Gastrocnemius medialis (tissue), 4 donors: ENCODE measurements at regions not wholly inside any gene's neighbourhood (a gene's known extent, or its start where the extent isn't known, plus 50 kb on each side); places are given as distances from the start of the nearest gene placed in this dataset.

ENCODE experiments used
- CTCF ChIP-seq, 5 experiments: fragments of 450-650 bp in 3 of 5; fragments of 200-600 bp in 2 of 5; sonication (generic) in 2 of 5; IDR thresholded peaks in 4 of 5; conservative IDR thresholded peaks in 1 of 5; 1 replicate in 4 of 5; 2 replicates in 1 of 5; pipeline ENCODE4 v1.5.1; 2016 to 2019; ENCODE audit warnings: antibody characterized with exemption in 5 of 5, mild to moderate bottlenecking in 3 of 5, moderate library complexity in 3 of 5
- POLR2A ChIP-seq, 2 donors: fragments of 450-650 bp; IDR thresholded peaks; one replicate each; pipeline ENCODE4 v1.6.1; 2017; ENCODE audit warnings: antibody characterized with exemption in 2 of 2, mild to moderate bottlenecking in 2 of 2, moderate library complexity in 2 of 2

- TF ChIP-seq CTCF (IDR thresholded peaks at IDR 0.05 in 4 of 5, conservative IDR thresholded peaks at IDR 0.05 in 1 of 5) (no peak), POLR2A (IDR thresholded peaks at IDR 0.05) (no peak)
Observed at GRCh38 chr10:58991856-58992255, 184.6 kb upstream of the PHYHIPL start.
